ENCODE measurements at regions not wholly inside any gene's neighbourhood (a gene's known extent, or its start where the extent isn't known, plus 50 kb on each side); places are given as distances from the start of the nearest gene placed in this dataset.

GRCh38 chr3:69462826-69463100 lies 76.9 kb upstream of the FRMD4B start:
- Mint-ChIP-seq H3K27ac (no peak overlapping the region), H3K4me3 (no peak overlapping the region), H3K4me1 (no peaks in the 10 kb centered on the region), H3K36me3 (ENCODE audit: low read depth) (no peaks in the 10 kb centered on the region), H3K27me3 (peaks cover 24% of the 10 kb centered on the region)
- no peaks in the 10 kb centered on the region for H3K9me3 ChIP-seq (ENCODE audit: control insufficient read depth, low read length, poor library complexity, severe bottlenecking)
- ATAC-seq, result no peak
- no peak for DNase-seq

- H3K27me3 Mint-ChIP-seq, result peaks cover 23% of the 10 kb centered on the region
- H3K9me3 ChIP-seq (ENCODE audit: control insufficient read depth, low read length, poor library complexity, severe bottlenecking), result no peaks in the 10 kb centered on the region
- no peak overlapping the region for H3K4me3 Mint-ChIP-seq
- H3K27ac Mint-ChIP-seq, result no peak overlapping the region
- H3K36me3 Mint-ChIP-seq (ENCODE audit: low read depth), result no peaks in the 10 kb centered on the region
- H3K4me1 Mint-ChIP-seq, result no peaks in the 10 kb centered on the region
- DNase-seq, result no peak
- ATAC-seq, result no peak
These were observed 76.3 kb upstream of the FRMD4B start for GRCh38 chr3:69462022-69462825.

- Mint-ChIP-seq H3K27ac (no peak overlapping the region), H3K4me3 (no peak overlapping the region), H3K36me3 (ENCODE audit: low read depth) (no peaks in the 10 kb centered on the region), H3K4me1 (no peaks in the 10 kb centered on the region), H3K27me3 (peaks cover 25% of the 10 kb centered on the region)
- no peaks in the 10 kb centered on the region for H3K9me3 ChIP-seq (ENCODE audit: control insufficient read depth, low read length, poor library complexity, severe bottlenecking)
- DNase-seq (no peak), ATAC-seq (no peak)
These were observed 74.1 kb upstream of the FRMD4B start for GRCh38 chr3:69460034-69460433.

- H3K9me3 ChIP-seq (ENCODE audit: control insufficient read depth, low read length, poor library complexity, severe bottlenecking), result no peaks in the 10 kb centered on the region
- Mint-ChIP-seq H3K27me3 (peaks cover 19% of the 10 kb centered on the region), H3K36me3 (ENCODE audit: low read depth) (no peaks in the 10 kb centered on the region), H3K27ac (no peak overlapping the region), H3K4me1 (no peaks in the 10 kb centered on the region), H3K4me3 (no peak overlapping the region)
- ATAC-seq, result no peak
- DNase-seq, result no peak
These were observed 73.0 kb upstream of the FRMD4B start for GRCh38 chr3:69458803-69459365.

GRCh38 chr3:69456631-69457030 lies 70.7 kb upstream of the FRMD4B start:
- Mint-ChIP-seq H3K27me3 (peaks cover 29% of the 10 kb centered on the region), H3K27ac (no peak overlapping the region), H3K4me3 (no peak overlapping the region), H3K4me1 (no peaks in the 10 kb centered on the region), H3K36me3 (ENCODE audit: low read depth) (no peaks in the 10 kb centered on the region)
- H3K9me3 ChIP-seq (ENCODE audit: control insufficient read depth, low read length, poor library complexity, severe bottlenecking), result no peaks in the 10 kb centered on the region
- DNase-seq (no peak), ATAC-seq (no peak)

GRCh38 chr3:69454204-69454787 lies 68.4 kb upstream of the FRMD4B start:
- H3K4me3 Mint-ChIP-seq, result no peak overlapping the region
- no peak overlapping the region for H3K27ac Mint-ChIP-seq
- peaks cover 37% of the 10 kb centered on the region for H3K27me3 Mint-ChIP-seq
- no peaks in the 10 kb centered on the region for H3K9me3 ChIP-seq (ENCODE audit: control insufficient read depth, low read length, poor library complexity, severe bottlenecking)
- no peaks in the 10 kb centered on the region for H3K36me3 Mint-ChIP-seq (ENCODE audit: low read depth)
- ATAC-seq (no peak), DNase-seq (no peak)
- H3K4me1 Mint-ChIP-seq, result peaks cover 2% of the 10 kb centered on the region

- no peak for DNase-seq
- Mint-ChIP-seq H3K27ac (no peak overlapping the region), H3K4me3 (no peak overlapping the region), H3K27me3 (peaks cover 41% of the 10 kb centered on the region), H3K36me3 (ENCODE audit: low read depth) (no peaks in the 10 kb centered on the region), H3K4me1 (peaks cover 2% of the 10 kb centered on the region)
- ATAC-seq, result no peak
- no peaks in the 10 kb centered on the region for H3K9me3 ChIP-seq (ENCODE audit: control insufficient read depth, low read length, poor library complexity, severe bottlenecking)
These were observed 66.4 kb upstream of the FRMD4B start for GRCh38 chr3:69452295-69452694.

- Mint-ChIP-seq H3K4me1 (peaks cover 2% of the 10 kb centered on the region), H3K27me3 (peaks cover 35% of the 10 kb centered on the region), H3K27ac (no peak overlapping the region), H3K36me3 (ENCODE audit: low read depth) (no peaks in the 10 kb centered on the region), H3K4me3 (no peak overlapping the region)
- no peaks in the 10 kb centered on the region for H3K9me3 ChIP-seq (ENCODE audit: control insufficient read depth, low read length, poor library complexity, severe bottlenecking)
- ATAC-seq (no peak), DNase-seq (no peak)
These were observed 65.7 kb upstream of the FRMD4B start for GRCh38 chr3:69451594-69451993.

- peaks cover 2% of the 10 kb centered on the region for H3K4me1 Mint-ChIP-seq
- H3K27ac Mint-ChIP-seq, result no peak overlapping the region
- peaks cover 35% of the 10 kb centered on the region for H3K27me3 Mint-ChIP-seq
- no peak overlapping the region for H3K4me3 Mint-ChIP-seq
- DNase-seq (no peak), ATAC-seq (no peak)
- H3K36me3 Mint-ChIP-seq (ENCODE audit: low read depth), result no peaks in the 10 kb centered on the region
- H3K9me3 ChIP-seq (ENCODE audit: control insufficient read depth, low read length, poor library complexity, severe bottlenecking), result no peaks in the 10 kb centered on the region
These were observed 63.0 kb upstream of the FRMD4B start for GRCh38 chr3:69448877-69449276.

GRCh38 chr3:69446402-69447072 lies 60.6 kb upstream of the FRMD4B start:
- no peaks in the 10 kb centered on the region for H3K9me3 ChIP-seq (ENCODE audit: control insufficient read depth, low read length, poor library complexity, severe bottlenecking)
- DNase-seq (no peak), ATAC-seq (no peak)
- H3K4me3 Mint-ChIP-seq, result no peak overlapping the region
- H3K4me1 Mint-ChIP-seq, result peaks cover 2% of the 10 kb centered on the region
- H3K27me3 Mint-ChIP-seq, result peaks cover 19% of the 10 kb centered on the region
- H3K27ac Mint-ChIP-seq, result no peak overlapping the region
- no peaks in the 10 kb centered on the region for H3K36me3 Mint-ChIP-seq (ENCODE audit: low read depth)

- H3K4me1 Mint-ChIP-seq, result no peaks in the 10 kb centered on the region
- H3K36me3 Mint-ChIP-seq (ENCODE audit: low read depth), result no peaks in the 10 kb centered on the region
- no peak overlapping the region for H3K4me3 Mint-ChIP-seq
- H3K9me3 ChIP-seq (ENCODE audit: control insufficient read depth, low read length, poor library complexity, severe bottlenecking), result no peaks in the 10 kb centered on the region
- no peak for ATAC-seq
- peaks cover 14% of the 10 kb centered on the region for H3K27me3 Mint-ChIP-seq
- no peak overlapping the region for H3K27ac Mint-ChIP-seq
- DNase-seq, result no peak
These were observed 59.6 kb upstream of the FRMD4B start for GRCh38 chr3:69445498-69445897.

GRCh38 chr3:69445024-69445423 lies 59.1 kb upstream of the FRMD4B start:
- no peak for DNase-seq
- Mint-ChIP-seq H3K27me3 (peaks cover 14% of the 10 kb centered on the region), H3K4me3 (no peak overlapping the region), H3K27ac (no peak overlapping the region), H3K4me1 (no peaks in the 10 kb centered on the region), H3K36me3 (ENCODE audit: low read depth) (no peaks in the 10 kb centered on the region)
- H3K9me3 ChIP-seq (ENCODE audit: control insufficient read depth, low read length, poor library complexity, severe bottlenecking), result no peaks in the 10 kb centered on the region
- no peak for ATAC-seq

GRCh38 chr3:69443457-69443920 lies 57.6 kb upstream of the FRMD4B start:
- H3K36me3 Mint-ChIP-seq (ENCODE audit: low read depth), result no peaks in the 10 kb centered on the region
- ATAC-seq (no peak), DNase-seq (no peak)
- H3K4me1 Mint-ChIP-seq, result peaks cover 4% of the 10 kb centered on the region
- H3K9me3 ChIP-seq (ENCODE audit: control insufficient read depth, low read length, poor library complexity, severe bottlenecking), result no peaks in the 10 kb centered on the region
- H3K4me3 Mint-ChIP-seq, result no peak overlapping the region
- no peak overlapping the region for H3K27ac Mint-ChIP-seq
- H3K27me3 Mint-ChIP-seq, result peaks cover 5% of the 10 kb centered on the region
